ENCODE measurements at regions not wholly inside any gene's neighbourhood (a gene's known extent, or its start where the extent isn't known, plus 50 kb on each side); places are given as distances from the start of the nearest gene placed in this dataset.

- TF ChIP-seq, protein P1, sequence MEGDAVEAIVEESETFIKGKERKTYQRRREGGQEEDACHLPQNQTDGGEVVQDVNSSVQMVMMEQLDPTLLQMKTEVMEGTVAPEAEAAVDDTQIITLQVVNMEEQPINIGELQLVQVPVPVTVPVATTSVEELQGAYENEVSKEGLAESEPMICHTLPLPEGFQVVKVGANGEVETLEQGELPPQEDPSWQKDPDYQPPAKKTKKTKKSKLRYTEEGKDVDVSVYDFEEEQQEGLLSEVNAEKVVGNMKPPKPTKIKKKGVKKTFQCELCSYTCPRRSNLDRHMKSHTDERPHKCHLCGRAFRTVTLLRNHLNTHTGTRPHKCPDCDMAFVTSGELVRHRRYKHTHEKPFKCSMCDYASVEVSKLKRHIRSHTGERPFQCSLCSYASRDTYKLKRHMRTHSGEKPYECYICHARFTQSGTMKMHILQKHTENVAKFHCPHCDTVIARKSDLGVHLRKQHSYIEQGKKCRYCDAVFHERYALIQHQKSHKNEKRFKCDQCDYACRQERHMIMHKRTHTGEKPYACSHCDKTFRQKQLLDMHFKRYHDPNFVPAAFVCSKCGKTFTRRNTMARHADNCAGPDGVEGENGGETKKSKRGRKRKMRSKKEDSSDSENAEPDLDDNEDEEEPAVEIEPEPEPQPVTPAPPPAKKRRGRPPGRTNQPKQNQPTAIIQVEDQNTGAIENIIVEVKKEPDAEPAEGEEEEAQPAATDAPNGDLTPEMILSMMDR (IDR thresholded peaks at IDR 0.05; ENCODE audit: control insufficient read depth, extremely low read depth, insufficient read depth) = no peak
- H3K4me3 ChIP-seq (ENCODE audit: low read depth, low read length) = no peak overlapping the region
- no peak for DNase-seq (ENCODE audit: low read depth)
Observed at GRCh38 chr3:154898443-154898842, 181.7 kb upstream of the MME start.

- TF ChIP-seq, protein P1 (IDR thresholded peaks at IDR 0.05; ENCODE audit: control insufficient read depth, extremely low read depth, insufficient read depth) = no peak
- H3K4me3 ChIP-seq (ENCODE audit: low read depth, low read length) = no peak overlapping the region
- no peak for DNase-seq (ENCODE audit: low read depth)
Observed at GRCh38 chr3:154893813-154894212, 186.3 kb upstream of the MME start.

- TF ChIP-seq, protein P1 (IDR thresholded peaks at IDR 0.05; ENCODE audit: control insufficient read depth, extremely low read depth, insufficient read depth) = no peak
- no peak for DNase-seq (ENCODE audit: low read depth)
- no peak overlapping the region for H3K4me3 ChIP-seq (ENCODE audit: low read depth, low read length)
Observed at GRCh38 chr3:154889227-154889634, 190.9 kb upstream of the MME start.

- H3K4me3 ChIP-seq (ENCODE audit: low read depth, low read length) = no peak overlapping the region
- TF ChIP-seq, protein P1 (IDR thresholded peaks at IDR 0.05; ENCODE audit: control insufficient read depth, extremely low read depth, insufficient read depth) = no peak
- DNase-seq (ENCODE audit: low read depth) = no peak
Observed at GRCh38 chr3:154887869-154888268, 192.2 kb upstream of the MME start.

DNA sequence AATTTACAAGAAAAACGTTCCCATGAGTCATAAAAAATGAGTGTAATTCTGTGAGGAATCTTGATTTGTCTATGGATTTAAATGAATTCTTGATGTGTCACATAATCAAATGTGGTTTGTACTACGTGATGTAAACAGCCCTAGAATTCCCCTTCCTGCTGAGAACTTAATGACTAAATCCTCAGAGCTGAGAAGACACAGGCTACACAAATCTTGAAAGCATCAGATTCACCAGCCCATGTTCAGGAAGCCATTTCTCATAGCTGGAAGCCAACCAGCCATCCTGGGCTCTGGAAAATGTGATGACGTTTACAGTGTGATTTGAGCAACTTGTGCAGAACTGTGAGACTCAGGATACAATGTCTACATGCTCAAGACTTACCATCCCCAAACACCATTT, 193.7 kb upstream of the MME start:
- TF ChIP-seq, protein P1 (IDR thresholded peaks at IDR 0.05; ENCODE audit: control insufficient read depth, extremely low read depth, insufficient read depth) = no peak
- no peak overlapping the region for H3K4me3 ChIP-seq (ENCODE audit: low read depth, low read length)
- no peak for DNase-seq (ENCODE audit: low read depth)

- no peak for DNase-seq (ENCODE audit: low read depth)
- no peak overlapping the region for H3K4me3 ChIP-seq (ENCODE audit: low read depth, low read length)
- TF ChIP-seq, protein P1 (IDR thresholded peaks at IDR 0.05; ENCODE audit: control insufficient read depth, extremely low read depth, insufficient read depth) = no peak
Observed at GRCh38 chr3:154885418-154885817, 194.7 kb upstream of the MME start.

- TF ChIP-seq, protein P1 (IDR thresholded peaks at IDR 0.05; ENCODE audit: control insufficient read depth, extremely low read depth, insufficient read depth) = no peak
- DNase-seq (ENCODE audit: low read depth) = no peak
Observed at GRCh38 chr3:154884952-154885351, 195.2 kb upstream of the MME start.

More at GRCh38 chr3:154884952-154885351, 195.2 kb upstream of the MME start:
- H3K4me3 ChIP-seq (ENCODE audit: low read depth, low read length) = no peak overlapping the region

Measured in LNCaP clone FGC (cell line).